DOHH2 (cell line): ENCODE measurements at regions not wholly inside any gene's neighbourhood (a gene's known extent, or its start where the extent isn't known, plus 50 kb on each side); places are given as distances from the start of the nearest gene placed in this dataset.

Source experiments
- H3F3A ChIP-seq: fragments of 200-600 bp; sonication (generic), shearing (Covaris generic); 2 replicates; pipeline ENCODE4 v1.6.0; 2016; ENCODE audit warnings: antibody characterized with exemption, mild to moderate bottlenecking; ENCODE audit not compliant: control insufficient read depth, insufficient read depth
- H3K27ac ChIP-seq: fragments of 200-600 bp; sonication (generic); 2 replicates; pipeline ENCODE4 v1.5.1; 2014; ENCODE audit warnings: low read depth, mild to moderate bottlenecking, low read length, moderate library complexity
- H3K27me3 ChIP-seq: fragments of 200-600 bp; sonication (generic); 2 replicates; pipeline ENCODE4 v1.6.1; 2014; ENCODE audit warnings: mild to moderate bottlenecking, low read length, mixed read lengths; ENCODE audit not compliant: control insufficient read depth
- H3K36me3 ChIP-seq: fragments of 200-600 bp; sonication (generic); 2 replicates; pipeline ENCODE4 v1.6.1; 2014; ENCODE audit warnings: mild to moderate bottlenecking, low read length, moderate library complexity, mixed read lengths; ENCODE audit not compliant: control insufficient read depth
- H3K4me1 ChIP-seq: fragments of 200-600 bp; sonication (generic); 2 replicates; pipeline ENCODE4 v1.6.1; 2014; ENCODE audit warnings: mild to moderate bottlenecking, low read length, mixed read lengths; ENCODE audit not compliant: control insufficient read depth
- H3K4me2 ChIP-seq: fragments of 200-600 bp; sonication (generic); 2 replicates; pipeline ENCODE4 v1.6.0; 2014; ENCODE audit warnings: mild to moderate bottlenecking, low read length, moderate library complexity
- H3K4me3 ChIP-seq: fragments of 200-600 bp; sonication (generic); 2 replicates; pipeline ENCODE4 v1.5.1; 2014; ENCODE audit warnings: mild to moderate bottlenecking, low read length, mixed read lengths
- H3K79me2 ChIP-seq: fragments of 200-600 bp; sonication (generic); 2 replicates; pipeline ENCODE4 v1.6.1; 2014; ENCODE audit warnings: mild to moderate bottlenecking, low read length, mixed read lengths; ENCODE audit not compliant: control insufficient read depth
- H3K9me2 ChIP-seq: fragments of 200-600 bp; sonication (generic); replicated peaks from 2 replicates; pipeline ENCODE4 v1.6.1; 2014; ENCODE audit warnings: mild to moderate bottlenecking, low read length, mixed read lengths; ENCODE audit not compliant: control insufficient read depth
- H3K9me3 ChIP-seq: fragments of 200-600 bp; sonication (generic); 2 replicates; pipeline ENCODE4 v1.6.1; 2014; ENCODE audit warnings: antibody characterized with exemption, low read length, mixed read lengths; ENCODE audit not compliant: control insufficient read depth, insufficient read depth
- H4K20me1 ChIP-seq: fragments of 200-600 bp; sonication (generic); 2 replicates; pipeline ENCODE4 v1.6.0; 2014; ENCODE audit warnings: low read depth, mild to moderate bottlenecking, antibody characterized with exemption, low read length, moderate library complexity; ENCODE audit not compliant: control insufficient read depth, insufficient read depth
- EZH2phosphoT487 ChIP-seq: fragments of 200-600 bp; sonication (generic); IDR thresholded peaks from 2 replicates; pipeline ENCODE4 v1.6.1; 2017; ENCODE audit warnings: borderline replicate concordance, mild to moderate bottlenecking, antibody characterized with exemption, low read length, moderate library complexity, mixed read lengths
- TF ChIP-seq, protein P1 (sequence below): fragments of 200-600 bp; sonication (generic); IDR thresholded peaks from one replicate; pipeline ENCODE4 v1.5.1; 2014; ENCODE audit warnings: antibody characterized with exemption, mild to moderate bottlenecking, low read depth, low read length; ENCODE audit not compliant: poor library complexity, severe bottlenecking

- no peaks in the 10 kb centered on the region for H3F3A ChIP-seq
Observed at GRCh38 chr18:45133276-45133675, 452.6 kb downstream of the SETBP1 start.

DNA sequence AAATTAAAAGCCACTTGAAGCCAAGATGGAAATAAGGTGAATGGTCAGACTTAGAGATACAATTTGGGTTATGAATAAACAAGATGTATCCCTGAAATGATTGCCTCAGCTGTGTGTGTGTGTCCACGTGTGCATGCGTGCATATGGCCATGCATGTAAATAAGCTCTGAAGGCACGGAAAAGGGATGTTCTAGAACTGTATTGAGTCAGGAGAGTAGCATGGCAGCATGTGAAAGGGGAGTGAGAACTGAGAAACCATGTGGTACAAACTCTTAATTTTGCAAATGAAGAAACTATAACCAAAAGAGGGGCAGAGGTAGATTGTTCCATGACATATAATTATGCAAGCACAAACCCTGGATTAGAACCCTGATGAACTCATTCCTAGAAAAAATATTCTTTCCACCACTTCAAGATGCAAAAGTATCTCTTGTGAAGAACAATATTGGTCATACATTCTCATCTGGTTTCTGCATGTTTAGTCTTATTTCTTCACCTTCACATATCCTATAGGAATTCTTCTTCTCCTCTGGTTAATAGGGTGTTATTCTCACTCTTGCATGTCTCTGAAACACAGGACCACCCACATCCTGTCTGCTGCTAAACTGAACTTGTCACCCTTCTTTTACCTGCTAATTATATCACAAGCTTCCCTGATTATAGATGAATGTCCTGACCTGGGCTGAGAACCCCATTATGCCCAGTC, 455.8 kb downstream of the SETBP1 start:
- no peaks in the 10 kb centered on the region for H4K20me1 ChIP-seq
- no peaks in the 10 kb centered on the region for H3K9me2 ChIP-seq
- H3K4me2 ChIP-seq, result peak overlapping the region; percentile 12; the same call in 1 of the 2 replicates
- H3K27me3 ChIP-seq, result no peaks in the 10 kb centered on the region
- TF ChIP-seq EZH2phosphoT487, result no peak
- TF ChIP-seq, protein P1, sequence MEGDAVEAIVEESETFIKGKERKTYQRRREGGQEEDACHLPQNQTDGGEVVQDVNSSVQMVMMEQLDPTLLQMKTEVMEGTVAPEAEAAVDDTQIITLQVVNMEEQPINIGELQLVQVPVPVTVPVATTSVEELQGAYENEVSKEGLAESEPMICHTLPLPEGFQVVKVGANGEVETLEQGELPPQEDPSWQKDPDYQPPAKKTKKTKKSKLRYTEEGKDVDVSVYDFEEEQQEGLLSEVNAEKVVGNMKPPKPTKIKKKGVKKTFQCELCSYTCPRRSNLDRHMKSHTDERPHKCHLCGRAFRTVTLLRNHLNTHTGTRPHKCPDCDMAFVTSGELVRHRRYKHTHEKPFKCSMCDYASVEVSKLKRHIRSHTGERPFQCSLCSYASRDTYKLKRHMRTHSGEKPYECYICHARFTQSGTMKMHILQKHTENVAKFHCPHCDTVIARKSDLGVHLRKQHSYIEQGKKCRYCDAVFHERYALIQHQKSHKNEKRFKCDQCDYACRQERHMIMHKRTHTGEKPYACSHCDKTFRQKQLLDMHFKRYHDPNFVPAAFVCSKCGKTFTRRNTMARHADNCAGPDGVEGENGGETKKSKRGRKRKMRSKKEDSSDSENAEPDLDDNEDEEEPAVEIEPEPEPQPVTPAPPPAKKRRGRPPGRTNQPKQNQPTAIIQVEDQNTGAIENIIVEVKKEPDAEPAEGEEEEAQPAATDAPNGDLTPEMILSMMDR, result no peak
- no peaks in the 10 kb centered on the region for H3K36me3 ChIP-seq
- peaks cover 21% of the 10 kb centered on the region for H3K4me1 ChIP-seq
- no peaks in the 10 kb centered on the region for H3F3A ChIP-seq
- no peaks in the 10 kb centered on the region for H3K9me3 ChIP-seq
- H3K27ac ChIP-seq, result no peak overlapping the region
- no peak overlapping the region for H3K4me3 ChIP-seq
- H3K79me2 ChIP-seq, result no peaks in the 10 kb centered on the region

More at GRCh38 chr18:45133276-45133675, 452.6 kb downstream of the SETBP1 start:
- H3K4me3 ChIP-seq, result no peak overlapping the region
- no peaks in the 10 kb centered on the region for H3K79me2 ChIP-seq
- H3K9me2 ChIP-seq, result no peaks in the 10 kb centered on the region
- no peaks in the 10 kb centered on the region for H3K9me3 ChIP-seq
- H4K20me1 ChIP-seq, result no peaks in the 10 kb centered on the region
- H3K4me2 ChIP-seq, result no peak overlapping the region
- no peaks in the 10 kb centered on the region for H3K27me3 ChIP-seq
- no peaks in the 10 kb centered on the region for H3K36me3 ChIP-seq
- peaks cover 20% of the 10 kb centered on the region for H3K4me1 ChIP-seq
- no peak for TF ChIP-seq EZH2phosphoT487
- TF ChIP-seq, protein P1, result no peak
- H3K27ac ChIP-seq, result no peak overlapping the region

- no peaks in the 10 kb centered on the region for H4K20me1 ChIP-seq
Observed at GRCh38 chr18:45137087-45137419, 456.4 kb downstream of the SETBP1 start.

More at GRCh38 chr18:45137087-45137419, 456.4 kb downstream of the SETBP1 start:
- no peak for TF ChIP-seq EZH2phosphoT487
- TF ChIP-seq, protein P1, result no peak
- no peaks in the 10 kb centered on the region for H3F3A ChIP-seq
- H3K4me2 ChIP-seq, result peak overlapping the region; percentile 12; the same call in 1 of the 2 replicates
- no peaks in the 10 kb centered on the region for H3K9me3 ChIP-seq
- no peaks in the 10 kb centered on the region for H3K27me3 ChIP-seq
- H3K4me1 ChIP-seq, result peaks cover 16% of the 10 kb centered on the region
- no peaks in the 10 kb centered on the region for H3K79me2 ChIP-seq
- H3K9me2 ChIP-seq, result no peaks in the 10 kb centered on the region
- H3K36me3 ChIP-seq, result no peaks in the 10 kb centered on the region
- H3K27ac ChIP-seq, result no peak overlapping the region
- no peak overlapping the region for H3K4me3 ChIP-seq
